ENCODE measurements at regions not wholly inside any gene's neighbourhood (a gene's known extent, or its start where the extent isn't known, plus 50 kb on each side); places are given as distances from the start of the nearest gene placed in this dataset.

DNA sequence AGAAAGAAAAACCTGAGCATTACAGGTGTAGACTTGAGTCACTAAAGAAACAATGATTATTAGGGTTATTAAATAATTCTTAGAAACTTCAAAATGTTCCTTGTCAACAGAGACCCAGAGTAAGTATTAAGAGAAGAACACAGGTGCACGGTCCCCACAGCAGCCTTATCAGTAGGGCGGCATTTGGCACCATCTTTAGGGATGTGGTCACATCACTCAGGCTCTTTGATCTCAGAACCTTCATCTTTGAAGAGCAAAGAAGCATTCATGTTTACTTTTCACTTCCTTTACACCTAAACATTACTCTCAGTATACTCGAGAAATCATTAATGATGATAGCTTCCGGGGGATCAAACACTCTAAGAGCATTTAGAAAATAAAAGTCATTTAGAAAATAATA is 928.7 kb downstream of the KCNJ2 start:
- Histone ChIP-seq H3K4me2 (ENCODE audit: low read depth, low read length) (no peak overlapping the region), H3K27ac (ENCODE audit: insufficient read depth, low read length) (no peak overlapping the region), H4K91ac (ENCODE audit: insufficient read depth, low read depth, low read length) (no peak overlapping the region), H3K9ac (ENCODE audit: low read depth, low read length) (no peak overlapping the region), H3K4me3 (ENCODE audit: insufficient read depth, low read depth, low read length) (no peak overlapping the region), H3K56ac (ENCODE audit: extremely low read depth, insufficient read depth, low read length) (no peak overlapping the region), H3K14ac (replicated peaks; ENCODE audit: low read depth, low read length) (no peak overlapping the region), H3K27me3 (ENCODE audit: control insufficient read depth, insufficient read depth, low read length) (no peaks in the 10 kb centered on the region), H3K79me1 (ENCODE audit: low read depth in 1 of 2, low read length in 2 of 2) (no peaks in the 10 kb centered on the region), H2AK5ac (ENCODE audit: low read depth, low read length) (no peak overlapping the region), H3K9me3 (ENCODE audit: control insufficient read depth, insufficient read depth, low read length) (no peaks in the 10 kb centered on the region), H2BK120ac (ENCODE audit: low read depth, low read length) (no peak overlapping the region), H3K36me3 (ENCODE audit: control insufficient read depth, insufficient read depth, low read length) (no peaks in the 10 kb centered on the region), H4K20me1 (ENCODE audit: insufficient read depth, low read length) (no peaks in the 10 kb centered on the region), H4K5ac (ENCODE audit: low read depth, low read length) (no peak overlapping the region), H3K18ac (ENCODE audit: low read depth, low read length) (no peak overlapping the region), H3K4ac (ENCODE audit: low read depth, low read length) (no peak overlapping the region), H2BK5ac (ENCODE audit: low read depth, low read length, poor library complexity, severe bottlenecking) (no peak overlapping the region), H2AK9ac (replicated peaks; ENCODE audit: low read depth, low read length, poor library complexity) (no peak overlapping the region), H2BK20ac (ENCODE audit: low read depth, low read length) (no peak overlapping the region), H2AFZ (replicated peaks; ENCODE audit: low read length, poor library complexity) (no peak overlapping the region), H3K9me1 (ENCODE audit: insufficient read depth, low read length) (no peaks in the 10 kb centered on the region), H3K4me1 (ENCODE audit: control insufficient read depth, insufficient read depth, low read length) (no peaks in the 10 kb centered on the region), H2BK15ac (ENCODE audit: low read depth, low read length) (no peak overlapping the region), H4K8ac (ENCODE audit: low read depth in 2 of 2, low read length in 2 of 2) (no peak overlapping the region), H3K23ac (ENCODE audit: low read depth, low read length) (no peak overlapping the region)
- intact Hi-C loops (cut with micrococcal nuclease): no loop called here
- no TSS peak for BruUV-seq (replicated peaks)
- in situ Hi-C loops (cut with MboI; ENCODE audit: low sequenced_read_pairs): no loop called here
- DNase-seq: no peak
- CTCF ChIA-PET: no interaction called here
- dilution Hi-C loops (cut with HindIII; ENCODE audit: low sequenced_read_pairs, unreplicated experiment): no loop called here
- no peak for ATAC-seq (ENCODE audit: low read depth)
- WGBS, 2 experiments (ENCODE audit: extremely low coverage in 2 of 2, insufficient read length in 1 of 2): no CpG with 5 or more reads among the region's 4 CpGs
- POLR2A ChIA-PET (ENCODE audit: unreplicated experiment): no interaction called here
- no peak for TF ChIP-seq SMC3 (IDR thresholded peaks at IDR 0.05; ENCODE audit: low read depth, low read length)
- TF ChIP-seq FOS (IDR thresholded peaks at IDR 0.05; ENCODE audit: low read depth, low read length): no peak
- TF ChIP-seq, protein P1, sequence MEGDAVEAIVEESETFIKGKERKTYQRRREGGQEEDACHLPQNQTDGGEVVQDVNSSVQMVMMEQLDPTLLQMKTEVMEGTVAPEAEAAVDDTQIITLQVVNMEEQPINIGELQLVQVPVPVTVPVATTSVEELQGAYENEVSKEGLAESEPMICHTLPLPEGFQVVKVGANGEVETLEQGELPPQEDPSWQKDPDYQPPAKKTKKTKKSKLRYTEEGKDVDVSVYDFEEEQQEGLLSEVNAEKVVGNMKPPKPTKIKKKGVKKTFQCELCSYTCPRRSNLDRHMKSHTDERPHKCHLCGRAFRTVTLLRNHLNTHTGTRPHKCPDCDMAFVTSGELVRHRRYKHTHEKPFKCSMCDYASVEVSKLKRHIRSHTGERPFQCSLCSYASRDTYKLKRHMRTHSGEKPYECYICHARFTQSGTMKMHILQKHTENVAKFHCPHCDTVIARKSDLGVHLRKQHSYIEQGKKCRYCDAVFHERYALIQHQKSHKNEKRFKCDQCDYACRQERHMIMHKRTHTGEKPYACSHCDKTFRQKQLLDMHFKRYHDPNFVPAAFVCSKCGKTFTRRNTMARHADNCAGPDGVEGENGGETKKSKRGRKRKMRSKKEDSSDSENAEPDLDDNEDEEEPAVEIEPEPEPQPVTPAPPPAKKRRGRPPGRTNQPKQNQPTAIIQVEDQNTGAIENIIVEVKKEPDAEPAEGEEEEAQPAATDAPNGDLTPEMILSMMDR (conservative IDR thresholded peaks at IDR 0.05; ENCODE audit: low read depth, low read length): no peak
- TF ChIP-seq RFX5 (IDR thresholded peaks at IDR 0.05; ENCODE audit: low read depth, low read length): no peak

Data from IMR-90 (cell line).